ENCODE measurements at regions not wholly inside any gene's neighbourhood (a gene's known extent, or its start where the extent isn't known, plus 50 kb on each side); places are given as distances from the start of the nearest gene placed in this dataset.
"Not testable (repeated sequence)": the region's sequence is repeated elsewhere in the genome, so short reads cannot be mapped to it uniquely, and the experiment has no call there.

GRCh38 chr6:144530118-144530517, 245.0 kb downstream of the UTRN start:
- CTCF ChIA-PET: interaction anchor here (0.6 kb wide), 1 partner anchor 415 kb away, joined by 3 read pairs; no protein-coding TSS in a partner anchor
- H3K27ac ChIP-seq: no peak overlapping the region
- DNase-seq (ENCODE audit: low spot score): no peak
- POLR2A ChIA-PET (ENCODE audit: low non-redundant PET): no interaction called here
- TF ChIP-seq, protein P1, sequence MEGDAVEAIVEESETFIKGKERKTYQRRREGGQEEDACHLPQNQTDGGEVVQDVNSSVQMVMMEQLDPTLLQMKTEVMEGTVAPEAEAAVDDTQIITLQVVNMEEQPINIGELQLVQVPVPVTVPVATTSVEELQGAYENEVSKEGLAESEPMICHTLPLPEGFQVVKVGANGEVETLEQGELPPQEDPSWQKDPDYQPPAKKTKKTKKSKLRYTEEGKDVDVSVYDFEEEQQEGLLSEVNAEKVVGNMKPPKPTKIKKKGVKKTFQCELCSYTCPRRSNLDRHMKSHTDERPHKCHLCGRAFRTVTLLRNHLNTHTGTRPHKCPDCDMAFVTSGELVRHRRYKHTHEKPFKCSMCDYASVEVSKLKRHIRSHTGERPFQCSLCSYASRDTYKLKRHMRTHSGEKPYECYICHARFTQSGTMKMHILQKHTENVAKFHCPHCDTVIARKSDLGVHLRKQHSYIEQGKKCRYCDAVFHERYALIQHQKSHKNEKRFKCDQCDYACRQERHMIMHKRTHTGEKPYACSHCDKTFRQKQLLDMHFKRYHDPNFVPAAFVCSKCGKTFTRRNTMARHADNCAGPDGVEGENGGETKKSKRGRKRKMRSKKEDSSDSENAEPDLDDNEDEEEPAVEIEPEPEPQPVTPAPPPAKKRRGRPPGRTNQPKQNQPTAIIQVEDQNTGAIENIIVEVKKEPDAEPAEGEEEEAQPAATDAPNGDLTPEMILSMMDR (conservative IDR thresholded peaks at IDR 0.05; ENCODE audit: low read depth): no peak

DNA sequence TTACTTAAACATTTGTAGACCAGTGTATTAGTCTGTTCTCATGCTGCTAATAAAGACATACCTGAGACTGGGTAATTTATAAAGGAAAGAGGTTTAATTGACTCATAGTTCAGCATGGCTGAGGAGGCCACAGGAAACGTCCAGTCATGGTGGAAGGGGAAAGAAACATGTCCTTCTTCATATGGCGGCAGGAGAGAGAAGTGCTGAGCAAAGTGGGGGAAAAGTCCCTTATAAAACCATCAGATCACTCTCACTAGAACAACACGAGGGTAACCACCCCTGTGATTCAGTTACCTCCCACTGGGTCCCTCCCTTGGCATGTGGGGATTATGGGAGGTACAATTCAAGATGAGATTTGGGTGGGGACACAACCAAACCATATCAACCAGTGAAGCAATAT, 247.1 kb downstream of the UTRN start:
- DNase-seq (ENCODE audit: low spot score); H3K27ac ChIP-seq; CTCF ChIA-PET; POLR2A ChIA-PET (ENCODE audit: low non-redundant PET): not testable (repeated sequence)

GRCh38 chr6:144534180-144534579, 249.0 kb downstream of the UTRN start:
- DNase-seq (ENCODE audit: low spot score): no peak
- no peak overlapping the region for H3K27ac ChIP-seq
- TF ChIP-seq, protein P1 (conservative IDR thresholded peaks at IDR 0.05; ENCODE audit: low read depth): no peak
- CTCF ChIA-PET: no interaction called here
- POLR2A ChIA-PET (ENCODE audit: low non-redundant PET): no interaction called here

- TF ChIP-seq, protein P1 (conservative IDR thresholded peaks at IDR 0.05; ENCODE audit: low read depth): no peak
- no peak overlapping the region for H3K27ac ChIP-seq
- no peak for DNase-seq (ENCODE audit: low spot score)
- ChIA-PET POLR2A (ENCODE audit: low non-redundant PET) (no interaction called here), CTCF (interaction anchor here (0.6 kb wide), 3 partner anchors 302 to 1497 kb away, joined by 3 to 4 read pairs (median 4); no protein-coding TSS in a partner anchor)
These were observed 250.5 kb downstream of the UTRN start for GRCh38 chr6:144535630-144536029.

DNA sequence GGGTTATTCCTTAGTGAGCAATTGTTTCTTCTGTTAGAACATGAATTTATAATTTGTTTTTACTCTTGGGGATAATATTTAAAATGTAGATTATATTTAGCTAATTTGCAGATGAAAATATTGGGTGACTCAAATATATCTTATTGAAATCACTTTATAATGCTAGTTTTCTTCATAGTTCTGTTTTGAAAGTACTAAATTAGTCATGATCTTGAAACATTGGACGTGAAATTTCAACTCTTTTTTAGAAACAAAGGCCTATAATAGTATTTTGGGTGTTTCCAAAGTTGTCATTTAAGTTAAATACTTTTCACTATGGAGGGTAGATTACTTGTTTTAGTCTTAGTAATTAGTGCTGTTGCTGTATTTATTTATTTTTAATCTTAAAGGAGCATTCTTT, 250.9 kb downstream of the UTRN start:
- ChIA-PET POLR2A (ENCODE audit: low non-redundant PET) (no interaction called here), CTCF (interaction anchor here (1.1 kb wide), 1 partner anchor 24 kb away, joined by 3 read pairs; no protein-coding TSS in a partner anchor)
- TF ChIP-seq, protein P1 (conservative IDR thresholded peaks at IDR 0.05; ENCODE audit: low read depth): no peak
- DNase-seq (ENCODE audit: low spot score): no peak
- no peak overlapping the region for H3K27ac ChIP-seq

DNA sequence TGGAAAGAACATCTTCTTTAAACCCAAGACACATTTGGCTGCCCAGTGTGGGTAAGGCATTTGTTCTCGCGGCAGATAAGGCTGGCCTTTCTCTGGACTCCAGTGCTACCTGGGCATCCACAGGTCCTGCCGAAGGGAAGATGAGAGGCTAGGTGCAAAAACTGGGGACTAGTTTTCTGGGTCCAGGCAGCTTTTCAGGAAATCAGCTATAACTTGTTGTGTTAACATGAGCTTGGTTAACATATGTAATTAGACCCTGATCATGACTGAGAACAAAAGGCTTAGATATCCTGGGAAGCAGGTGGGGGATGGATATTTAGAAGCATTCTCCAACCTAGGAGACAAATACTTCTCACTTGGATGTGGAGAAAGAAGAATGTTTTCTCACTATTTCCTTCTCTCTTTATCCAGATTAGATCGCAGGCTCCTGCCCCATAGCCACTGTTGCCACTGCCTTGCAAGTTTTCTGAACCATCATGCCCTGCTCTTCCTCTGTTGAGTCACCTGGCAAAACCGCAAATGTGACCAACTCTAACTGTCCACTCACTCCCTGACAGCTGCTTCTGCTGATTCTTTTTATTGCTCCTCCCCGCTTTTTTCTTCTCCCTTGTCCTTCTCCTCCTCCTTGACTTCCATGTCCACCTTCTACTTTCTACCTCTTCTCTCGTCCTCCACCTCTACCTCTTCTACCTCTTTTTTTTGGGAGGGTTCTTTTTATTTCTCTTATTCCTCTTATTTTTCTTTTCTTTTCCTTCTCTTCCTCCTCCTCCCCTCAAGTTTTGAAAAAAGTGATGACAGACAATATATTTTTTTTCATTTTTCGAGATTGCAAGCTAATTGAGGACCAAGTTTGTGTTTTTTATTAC, 258.1 kb downstream of the UTRN start:
- CTCF ChIA-PET: interaction anchor here (0.6 kb wide), 2 partner anchors 57 to 114 kb away, joined by 3 to 10 read pairs; no protein-coding TSS in a partner anchor
- DNase-seq (ENCODE audit: low spot score): peak; percentile 17
- no peak overlapping the region for H3K27ac ChIP-seq
- TF ChIP-seq, protein P1 (conservative IDR thresholded peaks at IDR 0.05; ENCODE audit: low read depth): no peak
- POLR2A ChIA-PET (ENCODE audit: low non-redundant PET): no interaction called here

GRCh38 chr6:144544266-144544830, 259.2 kb downstream of the UTRN start:
- TF ChIP-seq, protein P1 (conservative IDR thresholded peaks at IDR 0.05; ENCODE audit: low read depth): no peak
- ChIA-PET POLR2A (ENCODE audit: low non-redundant PET) (no interaction called here), CTCF (interaction anchor here (0.6 kb wide), 2 partner anchors 58 to 115 kb away, joined by 3 to 10 read pairs; no protein-coding TSS in a partner anchor)
- no peak for DNase-seq (ENCODE audit: low spot score)
- no peak overlapping the region for H3K27ac ChIP-seq

All from RWPE1 (cell line).